HG02571 (cell line): ENCODE measurements at regions not wholly inside any gene's neighbourhood (a gene's known extent, or its start where the extent isn't known, plus 50 kb on each side); places are given as distances from the start of the nearest gene placed in this dataset.
"Not testable (repeated sequence)": the region's sequence is repeated elsewhere in the genome, so short reads cannot be mapped to it uniquely, and the experiment has no call there.

Source experiments
- ATAC-seq: cut with Tn5 transposase; IDR thresholded peaks from one replicate; pipeline ENCODE4 v1.9.1; 2021; ENCODE audit warnings: mild to moderate bottlenecking, moderate library complexity; ENCODE audit not compliant: unreplicated experiment

DNA sequence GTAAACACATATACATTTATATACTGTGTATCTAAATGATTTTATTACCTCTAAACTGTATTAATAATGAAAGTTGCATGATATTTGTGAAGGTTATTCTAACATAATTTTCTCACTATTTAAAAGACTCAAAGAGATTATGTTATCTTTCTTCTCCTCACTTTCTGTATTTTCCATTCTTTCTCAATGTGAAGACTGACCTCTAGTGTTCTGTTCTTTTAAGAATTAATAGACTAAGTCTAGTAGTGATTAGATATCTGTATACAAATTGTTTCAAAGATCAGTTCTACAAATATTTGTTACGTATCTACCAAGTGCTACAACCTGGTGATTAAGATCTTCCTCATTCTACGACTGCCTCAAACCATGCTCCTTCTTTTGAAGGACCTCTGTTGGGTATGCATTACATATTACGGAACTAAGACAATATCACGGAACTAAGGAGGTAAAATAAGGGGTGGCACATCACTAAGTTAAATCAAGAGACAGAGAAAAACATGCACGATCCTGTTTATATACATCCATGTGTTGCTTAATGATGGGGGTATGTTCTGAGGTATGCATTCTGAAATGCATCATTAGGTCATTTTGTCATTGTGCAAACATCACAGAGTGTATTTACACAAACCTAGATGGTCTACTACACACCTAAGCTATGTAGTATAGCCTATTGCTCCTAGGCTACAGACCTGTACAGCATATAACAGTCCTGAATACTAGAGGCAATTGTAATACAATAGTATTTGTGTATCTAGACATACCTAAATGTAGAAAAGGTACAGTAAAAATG lies 161.5 kb upstream of the KBTBD8 start:
- no peak for ATAC-seq

DNA sequence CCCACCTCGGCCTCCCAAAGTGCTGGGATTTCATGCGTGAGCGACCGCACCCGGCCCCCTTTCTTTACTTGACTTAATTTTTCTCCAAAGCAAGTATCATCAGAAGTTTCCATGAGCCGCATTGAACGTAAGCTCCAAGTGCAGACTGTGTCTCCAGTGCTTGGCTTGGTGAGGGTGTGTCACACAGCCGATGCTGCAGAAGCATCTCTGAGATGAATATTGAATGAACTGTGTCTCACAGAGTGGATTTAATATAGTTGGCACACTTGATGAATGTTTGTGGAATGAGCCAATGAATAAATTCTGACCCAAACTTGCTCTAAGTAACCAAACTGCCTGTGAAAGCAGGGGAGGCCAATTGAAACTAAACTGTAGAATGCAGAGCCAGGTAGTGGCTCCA lies 159.4 kb upstream of the KBTBD8 start:
- no peak for ATAC-seq

DNA sequence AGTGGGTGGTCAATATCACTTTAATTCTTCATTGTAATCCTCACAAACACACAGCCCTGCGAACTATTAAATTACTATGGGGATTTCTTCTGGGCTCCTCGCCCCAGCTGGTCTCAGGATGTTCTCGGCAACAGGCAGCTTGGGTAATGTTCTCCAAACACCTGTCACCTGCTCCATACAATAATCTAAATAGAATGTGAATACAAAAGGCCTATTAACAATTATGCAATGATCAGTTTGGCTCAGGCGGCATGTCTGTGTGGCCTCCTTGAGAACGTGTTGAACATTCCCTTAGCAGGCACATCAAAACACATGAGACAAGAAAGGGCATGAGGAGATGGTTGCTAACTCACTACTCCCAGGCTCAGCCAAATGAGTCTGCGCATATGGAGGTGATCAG lies 158.6 kb upstream of the KBTBD8 start:
- no peak for ATAC-seq

DNA sequence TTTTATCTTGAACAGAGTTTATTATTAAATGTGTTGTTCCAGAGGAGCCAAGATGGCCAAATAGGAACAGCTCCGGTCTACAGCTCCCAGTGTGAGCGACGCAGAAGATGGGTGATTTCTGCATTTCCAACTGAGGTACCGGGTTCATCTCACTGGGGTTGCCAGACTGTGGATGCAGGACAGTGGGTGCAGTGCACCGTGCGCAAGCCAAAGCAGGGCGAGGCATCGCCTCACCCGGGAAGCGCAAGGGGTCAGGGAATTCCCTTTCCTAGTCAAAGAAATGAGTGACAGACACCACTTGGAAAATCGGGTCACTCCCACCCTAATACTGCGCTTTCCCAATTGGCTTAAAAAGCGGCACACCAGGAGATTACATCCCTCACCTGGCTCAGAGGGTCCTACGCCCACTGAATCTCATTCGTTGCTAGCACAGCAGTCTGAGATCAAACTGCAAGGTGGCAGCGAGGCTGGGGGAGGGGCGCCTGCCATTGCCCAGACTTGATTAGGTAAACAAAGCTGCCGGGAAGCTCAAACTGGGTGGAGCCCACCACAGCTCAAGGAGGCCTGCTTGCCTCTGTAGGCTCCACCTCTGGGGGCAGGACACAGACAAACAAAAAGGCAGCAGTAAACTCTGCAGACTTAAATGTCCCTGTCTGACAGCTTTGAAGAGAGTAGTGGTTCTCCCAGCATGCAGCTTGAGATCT lies 155.2 kb upstream of the KBTBD8 start:
- ATAC-seq, result not testable (repeated sequence)

DNA sequence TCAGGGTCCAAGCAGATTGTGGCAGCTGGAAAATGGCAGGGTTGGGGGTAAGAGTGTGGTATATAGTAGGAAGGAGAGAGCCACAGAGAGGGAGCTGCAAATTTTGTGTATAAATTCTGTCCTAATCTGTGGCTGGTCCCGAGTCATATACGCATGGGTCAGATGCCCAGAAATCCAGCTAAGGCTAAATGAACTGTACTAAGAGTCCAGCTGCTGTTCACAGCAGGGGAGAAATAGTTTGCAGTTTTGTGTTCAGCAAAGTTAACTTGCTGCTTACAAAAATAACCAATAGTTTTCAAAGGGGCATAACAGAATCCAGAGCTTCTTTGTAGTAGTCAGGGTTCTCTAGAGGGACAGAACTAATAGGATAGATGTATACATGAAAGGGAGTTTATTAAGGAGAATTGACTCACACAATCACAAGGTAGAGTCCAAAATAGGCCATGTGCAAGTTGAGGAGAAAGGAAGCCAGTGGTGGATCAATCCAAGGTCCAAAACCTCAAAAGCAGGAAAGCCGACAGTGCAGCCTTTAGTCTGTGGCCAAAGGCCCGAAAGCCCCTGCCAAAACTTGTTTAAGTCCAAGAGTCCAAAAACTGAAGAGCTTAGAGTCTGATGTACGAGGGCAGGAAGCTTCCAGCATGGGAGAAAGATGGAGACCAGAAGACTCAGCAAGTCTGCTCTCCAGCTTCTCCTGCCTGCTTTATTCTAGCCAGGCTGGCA lies 146.1 kb upstream of the KBTBD8 start:
- no peak for ATAC-seq

DNA sequence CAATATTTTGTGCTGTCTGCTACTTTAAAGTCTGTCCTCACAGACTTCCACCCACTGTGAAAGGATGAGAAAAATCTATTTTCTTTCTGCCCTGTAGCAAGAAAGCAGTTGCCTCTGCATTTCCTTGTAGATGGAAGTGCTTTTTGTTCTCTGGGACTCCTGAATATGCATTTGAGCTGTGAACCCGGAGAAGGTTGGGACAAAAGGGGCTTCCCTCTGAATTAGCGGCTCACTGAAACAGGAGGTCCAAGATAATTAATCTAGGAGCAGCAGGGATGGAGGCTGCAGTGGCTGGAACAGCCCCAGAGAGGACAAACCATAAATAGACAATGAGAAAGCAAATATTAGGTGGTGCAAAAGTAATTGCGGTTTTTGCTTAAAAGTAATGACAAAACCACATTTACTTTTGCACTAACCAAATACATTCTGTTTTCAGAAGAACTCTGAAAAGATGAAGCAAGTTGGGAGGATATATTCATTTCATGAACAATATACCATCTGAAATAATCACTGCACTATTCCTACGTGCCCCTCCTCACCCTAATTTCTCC lies 143.4 kb upstream of the KBTBD8 start:
- no peak for ATAC-seq

DNA sequence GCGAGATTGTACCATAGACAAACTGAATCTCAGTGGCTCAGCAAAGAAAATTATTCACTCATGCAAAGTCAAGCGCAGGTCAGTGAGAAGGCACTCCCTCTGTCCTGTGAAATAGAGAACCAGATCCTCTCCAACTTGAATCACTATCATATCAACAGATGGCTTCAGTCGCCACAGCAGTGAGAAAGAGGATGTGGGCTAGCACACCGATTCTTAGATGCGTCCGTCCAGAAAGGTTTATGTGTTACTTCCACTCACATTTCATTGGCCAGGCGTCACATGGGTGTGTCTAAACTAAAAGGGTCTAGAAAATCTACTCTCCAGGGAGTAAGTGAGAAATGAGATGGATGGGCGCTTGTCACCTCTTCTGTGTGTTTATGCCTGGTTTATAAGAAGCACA lies 141.6 kb upstream of the KBTBD8 start:
- no peak for ATAC-seq

DNA sequence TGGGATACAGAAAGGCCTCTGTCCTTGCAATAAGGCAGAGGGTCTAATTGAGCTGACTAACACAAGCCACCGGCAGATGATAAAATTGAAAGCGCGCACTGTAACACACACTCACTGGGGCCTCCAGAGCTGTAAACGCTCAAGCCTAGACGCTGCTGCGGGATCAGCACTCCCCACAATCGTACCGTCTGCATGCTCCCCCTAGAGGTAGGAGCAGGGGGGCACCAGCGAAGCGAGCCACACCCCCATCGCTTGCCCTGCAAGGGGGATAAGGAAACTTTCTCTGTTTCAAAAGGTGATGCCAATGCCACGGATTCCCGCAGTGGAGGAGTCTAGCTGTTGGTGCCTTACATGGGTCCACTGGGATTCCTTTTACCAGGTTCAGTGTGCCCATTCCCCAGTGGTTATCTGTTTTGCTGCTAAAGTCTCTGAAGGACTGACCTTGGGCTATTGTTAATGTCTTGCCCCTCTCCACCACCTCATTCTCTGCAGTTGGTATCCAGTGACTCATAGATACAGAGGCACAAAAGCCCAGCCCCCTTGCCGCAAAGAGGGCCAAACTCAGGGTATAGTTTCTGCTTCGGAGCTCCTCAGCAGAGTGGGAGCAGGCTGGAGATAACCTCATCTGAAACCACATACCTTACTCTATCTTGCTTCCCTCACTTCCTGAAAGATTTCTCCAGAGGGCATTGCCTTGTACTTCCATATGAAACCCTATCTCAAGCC lies 139.3 kb upstream of the KBTBD8 start:
- ATAC-seq, result no peak

DNA sequence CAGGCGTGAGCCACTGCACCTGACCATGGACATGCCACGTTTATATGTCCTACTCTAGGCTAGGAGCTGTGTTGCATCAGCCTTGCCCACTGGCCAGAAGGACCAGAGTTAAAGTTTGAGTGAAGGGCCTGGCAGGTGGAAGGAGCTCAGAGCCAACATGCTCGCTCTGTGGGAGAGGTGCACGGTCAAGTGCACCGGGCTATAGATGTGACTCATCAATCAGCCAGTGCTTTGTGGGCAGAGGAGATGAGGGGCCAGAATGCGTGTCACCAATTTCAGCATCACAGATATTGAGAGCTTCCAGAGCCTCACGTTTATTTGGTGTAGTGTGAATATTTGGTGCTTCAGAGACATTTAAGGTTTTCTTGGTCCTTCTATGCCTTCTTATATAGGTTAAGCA lies 137.3 kb upstream of the KBTBD8 start:
- ATAC-seq, result no peak

DNA sequence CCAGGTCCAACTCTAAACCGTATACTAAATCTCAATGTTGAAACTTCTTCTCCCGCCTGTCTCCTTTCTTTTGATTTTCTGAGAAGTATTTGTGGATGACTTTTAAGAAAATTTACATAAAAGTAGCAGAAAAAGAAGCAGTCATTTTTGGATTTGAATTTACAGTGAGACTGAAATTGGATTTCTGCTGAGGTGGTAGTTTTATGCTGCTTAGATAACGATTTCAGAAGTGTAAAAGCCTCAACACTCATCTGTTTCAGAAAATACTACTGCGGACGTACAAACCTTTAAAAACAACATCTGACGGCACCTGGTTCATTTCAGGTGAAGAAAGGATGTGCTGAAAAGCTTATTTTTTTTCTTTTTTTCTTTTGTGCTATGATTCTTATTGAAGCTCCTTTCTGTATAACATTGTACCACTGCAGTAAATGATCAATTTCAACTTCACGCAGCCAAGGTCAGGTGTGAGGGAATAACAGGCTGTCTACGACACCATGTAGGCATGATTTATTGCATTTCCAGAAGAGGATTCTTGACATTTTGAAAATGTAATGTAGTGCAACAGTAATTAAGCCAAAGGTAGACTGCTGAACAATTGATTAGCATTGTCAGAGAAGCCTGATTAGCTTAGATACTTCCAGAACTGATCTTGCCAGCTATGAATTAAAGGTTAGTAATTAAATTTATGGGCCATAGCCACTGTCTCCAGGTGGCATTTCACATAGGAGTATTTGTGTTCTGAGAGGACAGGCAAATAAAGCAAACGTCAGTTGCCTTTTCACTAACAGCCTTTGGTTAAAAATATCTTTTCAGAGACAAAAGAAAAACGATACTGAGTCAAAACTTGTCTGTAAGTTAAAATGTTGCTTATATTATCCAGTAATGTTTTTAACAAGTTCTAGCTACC lies 134.6 kb upstream of the KBTBD8 start:
- ATAC-seq, result no peak

DNA sequence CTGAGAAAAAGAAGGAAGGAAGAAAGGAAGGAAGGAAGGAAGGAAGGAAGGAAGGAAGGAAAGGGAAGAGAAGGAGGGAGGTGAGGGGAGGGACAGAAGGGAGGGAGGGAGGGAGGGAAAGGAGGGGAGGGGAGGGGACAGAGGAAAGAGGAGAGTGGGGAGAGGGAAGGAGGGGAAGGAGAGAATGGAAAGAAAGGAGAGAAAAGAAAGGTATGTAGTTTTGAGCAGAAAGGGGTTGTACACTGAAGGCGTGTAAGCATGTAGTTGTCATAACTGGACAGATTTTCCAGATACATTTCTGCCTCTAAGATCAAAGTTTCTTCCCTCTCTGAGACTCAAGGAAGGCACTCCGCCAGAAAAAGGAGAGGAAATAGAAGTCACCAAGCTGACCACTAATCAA lies 113.4 kb upstream of the KBTBD8 start:
- no peak for ATAC-seq

DNA sequence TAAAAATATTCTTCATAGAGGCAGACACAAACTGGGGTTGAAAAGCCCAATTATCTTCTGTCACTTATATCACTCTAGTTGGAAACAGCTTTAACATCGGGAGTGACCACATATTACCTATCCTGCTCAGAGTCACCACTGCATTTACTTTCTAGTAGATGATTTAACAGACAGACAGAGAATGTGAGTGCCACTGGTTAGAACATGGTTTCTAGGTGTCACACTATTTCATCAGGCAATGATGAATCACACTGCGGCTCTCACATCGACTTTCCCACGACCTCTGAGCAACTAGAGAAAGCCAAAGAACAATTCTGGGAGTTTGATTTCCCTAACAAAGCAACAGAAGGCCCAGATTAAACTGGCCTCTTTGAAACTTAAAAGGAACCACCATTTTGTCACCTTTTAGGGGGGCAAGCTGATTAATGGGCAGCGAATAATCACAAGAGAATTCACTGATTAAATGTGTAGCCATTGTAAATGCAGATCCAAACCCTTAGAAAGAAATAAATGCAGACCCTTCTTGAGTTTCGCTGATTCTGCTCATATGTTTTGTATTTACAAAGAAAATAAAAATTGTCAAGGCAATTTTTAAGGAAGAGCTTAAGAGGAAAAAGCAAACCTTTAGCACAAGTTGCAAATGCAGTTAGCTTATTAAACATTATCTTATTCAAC lies 112.6 kb upstream of the KBTBD8 start:
- no peak for ATAC-seq

DNA sequence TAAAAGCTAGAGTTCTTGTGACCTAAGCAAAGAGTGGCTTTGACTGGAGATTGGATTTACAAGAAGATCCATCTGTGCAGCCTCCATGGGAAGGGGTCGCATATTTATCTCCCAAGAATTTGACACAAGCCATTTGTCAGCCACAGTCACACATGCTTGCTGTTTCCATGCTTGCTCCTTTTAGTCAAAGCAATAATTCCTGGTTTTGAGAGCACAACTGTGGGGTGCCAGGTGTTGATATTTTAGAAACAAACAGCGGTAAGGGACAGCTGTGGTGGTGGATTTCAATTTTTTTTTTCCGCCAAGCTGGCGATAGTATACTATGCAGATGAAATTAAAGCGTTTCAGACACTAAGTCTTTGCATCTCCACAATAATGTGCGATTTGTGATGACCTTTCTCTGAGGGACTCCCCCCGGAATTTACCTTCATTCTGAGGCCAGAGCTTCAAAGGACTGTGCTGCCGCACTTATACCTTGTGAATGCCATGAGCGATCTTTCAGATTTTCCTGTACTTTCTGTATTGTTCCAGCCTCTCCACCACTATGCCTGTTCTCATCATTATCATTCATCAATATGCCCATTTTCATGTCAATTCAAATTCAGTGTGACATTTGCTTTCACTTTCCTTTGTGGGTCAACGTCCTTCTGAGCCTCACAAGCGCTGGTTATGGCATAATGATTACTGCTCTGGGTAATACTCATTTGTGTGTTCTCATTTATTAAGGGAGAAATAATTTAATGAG lies 108.2 kb upstream of the KBTBD8 start:
- ATAC-seq, result no peak

DNA sequence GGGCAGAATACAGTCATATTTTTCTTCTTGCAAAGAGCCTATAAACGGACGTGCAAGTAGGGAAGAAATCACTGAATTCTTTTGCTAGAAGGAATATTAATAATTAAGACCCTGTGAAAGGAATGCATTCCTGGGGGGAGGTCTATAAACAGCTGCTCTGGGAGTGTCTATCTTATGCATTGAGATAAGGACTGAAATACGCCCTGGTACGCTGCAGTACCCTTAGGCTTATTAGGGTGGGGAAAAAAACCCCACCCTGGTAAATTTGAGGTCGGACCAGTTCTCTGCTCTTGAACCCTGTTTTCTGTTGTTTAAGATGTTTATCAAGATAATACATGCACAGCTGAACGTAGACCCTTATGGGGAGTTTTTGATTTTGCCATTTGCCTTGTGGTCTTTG lies 100.0 kb upstream of the KBTBD8 start:
- ATAC-seq, result no peak

DNA sequence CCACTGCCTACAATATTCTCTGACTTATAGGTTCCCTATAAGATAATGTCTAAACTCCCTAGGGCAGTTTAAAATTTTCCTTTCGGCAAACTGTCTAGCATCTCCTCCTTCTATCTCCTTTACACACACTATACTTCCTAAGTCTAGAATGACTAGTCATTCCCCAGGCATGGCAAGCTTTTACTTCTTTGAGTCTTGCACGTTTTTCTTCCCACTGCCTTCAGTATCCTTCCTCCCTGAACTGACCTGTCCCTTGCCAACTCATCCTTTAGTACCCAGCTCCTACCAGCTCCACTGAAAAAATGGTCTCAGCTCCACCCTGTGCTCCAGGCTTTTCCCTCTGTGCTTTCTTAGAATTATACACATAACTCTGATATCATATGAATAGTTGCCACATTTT lies 93.8 kb upstream of the KBTBD8 start:
- ATAC-seq, result no peak

DNA sequence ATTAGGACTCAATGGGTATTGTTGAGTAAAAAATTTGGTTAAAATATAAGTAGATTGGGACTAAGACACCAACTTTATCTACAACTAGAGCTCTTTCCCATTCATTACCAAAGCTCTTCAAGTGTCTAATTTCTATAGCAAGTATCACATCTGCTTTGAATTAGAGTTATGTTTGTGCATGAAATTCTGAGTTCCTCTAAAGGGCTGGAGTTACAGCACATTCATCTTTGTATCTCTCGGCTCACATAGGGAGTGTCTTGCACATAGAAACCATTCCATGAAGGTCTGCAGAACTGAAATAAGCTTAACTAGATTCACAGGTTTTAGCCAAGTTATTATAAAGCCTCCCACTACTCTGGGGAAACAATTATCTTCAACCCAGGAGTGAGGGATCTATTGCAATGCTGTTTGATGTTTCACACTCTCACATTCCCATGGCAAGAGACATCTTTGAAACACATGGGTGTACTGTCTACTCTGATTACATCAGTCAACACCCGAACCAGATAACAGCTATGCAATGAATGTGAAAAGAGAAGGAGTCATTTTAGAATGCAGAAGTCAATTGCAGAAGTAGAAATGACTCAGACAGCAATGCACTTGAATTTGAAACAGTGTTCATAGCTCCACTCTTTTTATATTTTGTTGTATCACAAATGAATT lies 93.1 kb upstream of the KBTBD8 start:
- ATAC-seq, result no peak

DNA sequence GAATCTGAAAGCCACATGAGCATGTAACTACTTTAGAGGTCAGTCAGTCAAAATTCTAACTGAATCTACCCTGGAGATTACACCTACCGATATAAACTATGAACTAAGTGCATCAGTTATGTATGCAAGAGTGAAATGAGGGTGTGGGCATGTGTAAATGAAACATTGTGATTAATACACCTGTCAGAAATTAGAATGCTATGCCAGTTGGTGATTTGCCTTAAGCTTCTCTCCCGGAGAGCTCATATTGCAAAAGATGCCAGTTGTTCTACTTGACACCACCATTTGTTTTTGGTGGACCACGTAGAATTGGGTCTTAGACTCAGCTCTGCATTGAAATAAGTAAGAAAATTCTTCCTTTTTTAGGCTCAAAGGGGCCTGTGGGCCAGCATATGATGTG lies 91.0 kb upstream of the KBTBD8 start:
- no peak for ATAC-seq
